ENCODE measurements at regions not wholly inside any gene's neighbourhood (a gene's known extent, or its start where the extent isn't known, plus 50 kb on each side); places are given as distances from the start of the nearest gene placed in this dataset.
A peak's percentile ranks its signal among the peaks of the same experiment; 100 is the strongest.

DNA sequence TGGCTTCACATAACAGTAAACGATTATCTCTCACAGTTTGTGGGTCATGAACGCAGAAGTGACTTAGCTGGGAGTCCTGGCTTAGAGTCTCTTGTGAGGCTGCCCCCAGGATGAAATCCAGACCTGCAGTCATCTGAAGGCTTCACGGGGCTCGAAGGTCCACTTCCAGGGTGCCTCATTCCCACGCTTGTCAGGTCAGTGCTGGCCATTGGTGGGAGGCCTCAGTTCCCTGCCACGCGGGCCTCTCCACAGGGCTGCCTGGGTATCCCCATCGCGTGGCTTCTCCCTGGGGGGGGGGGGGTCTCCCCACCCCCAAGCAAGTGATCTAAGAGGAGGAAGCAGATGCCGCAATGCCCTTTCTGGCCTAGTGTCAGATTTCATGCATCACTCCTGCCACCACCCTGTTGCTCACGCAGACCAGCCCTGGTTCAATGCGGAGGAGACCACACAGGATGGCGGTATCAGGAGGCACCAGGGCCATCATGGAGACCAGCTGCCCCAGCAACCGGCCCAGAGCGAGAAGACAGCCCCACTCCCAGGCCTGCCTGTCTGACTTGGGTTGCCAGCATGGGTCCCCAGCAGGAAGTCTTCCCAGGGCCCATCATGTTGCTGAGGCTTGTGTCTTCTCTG is 77.3 kb upstream of the CDH5 start:
- DNase-seq = no peak

- no peak for DNase-seq
Observed at GRCh38 chr16:66287926-66288325, 78.6 kb upstream of the CDH5 start.

DNA sequence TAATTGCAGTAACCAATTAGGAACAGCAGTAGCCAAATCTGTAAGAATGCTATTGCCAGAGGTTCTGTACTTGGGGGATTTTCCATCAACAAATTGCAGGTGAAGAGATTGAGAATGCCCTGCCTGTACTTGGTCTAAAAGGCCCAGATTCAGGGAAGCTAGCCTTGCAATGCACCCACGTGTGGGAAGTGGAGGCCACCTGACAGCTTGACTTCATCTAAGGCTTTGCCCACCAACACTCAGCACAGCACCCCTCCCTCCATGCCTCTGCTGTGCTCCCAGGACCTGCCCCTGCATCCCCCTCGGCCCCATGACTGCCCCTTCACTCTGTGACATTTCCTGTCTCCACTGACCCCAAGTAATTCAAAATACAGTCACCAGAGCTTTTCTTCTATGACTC is 79.1 kb upstream of the CDH5 start:
- DNase-seq = no peak

DNA sequence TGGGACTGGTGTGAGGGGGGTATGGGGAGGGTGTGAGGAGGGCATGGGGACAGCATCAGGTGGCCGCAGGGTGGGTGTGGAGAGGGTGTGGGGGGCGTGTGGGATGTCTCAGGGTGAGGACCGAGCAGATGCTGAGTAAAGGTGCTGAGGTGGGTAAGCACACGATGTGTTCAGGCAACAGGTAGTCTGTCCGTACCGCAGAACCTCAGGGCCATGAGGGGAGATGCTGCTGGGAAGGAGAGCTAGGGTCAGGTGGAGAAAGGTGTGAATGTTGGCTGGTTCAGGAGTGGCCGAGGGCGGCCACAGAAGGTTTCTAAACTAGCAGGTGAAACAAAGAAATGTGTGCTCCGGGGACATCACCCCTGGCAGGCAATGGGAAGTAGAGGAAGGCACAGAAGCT is 80.0 kb upstream of the CDH5 start:
- no peak for DNase-seq

DNA sequence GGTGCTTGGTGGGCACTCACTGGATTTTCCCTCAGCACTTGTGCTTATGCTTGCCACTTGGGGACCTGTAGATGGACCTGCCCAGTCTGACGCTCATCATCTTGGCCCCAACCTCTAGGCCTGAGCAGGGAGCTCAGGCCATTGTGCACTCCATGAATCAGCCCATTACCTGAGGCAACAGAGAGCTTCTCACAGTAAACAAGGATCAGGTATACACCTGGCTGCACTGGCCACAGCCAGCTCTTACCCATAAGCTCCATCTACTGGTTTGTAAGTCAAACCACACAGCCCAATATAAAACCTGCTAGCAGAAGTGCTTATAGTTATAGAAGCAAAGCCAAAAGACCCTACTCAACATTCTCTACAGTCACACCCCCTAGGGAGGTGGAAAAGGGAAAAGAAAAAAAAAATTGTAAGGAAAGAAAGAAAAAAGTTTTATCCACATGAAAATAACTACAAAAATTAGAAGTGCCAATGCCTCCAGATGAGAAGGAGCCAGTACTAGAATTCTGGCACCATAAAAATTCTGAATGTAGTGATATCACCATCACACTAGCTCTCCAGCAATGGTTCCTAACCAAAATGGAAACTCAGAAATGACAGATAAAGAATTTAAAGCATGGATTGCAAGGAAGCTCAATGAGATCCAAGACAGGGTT is 87.8 kb upstream of the CDH5 start:
- DNase-seq = no peak

DNA sequence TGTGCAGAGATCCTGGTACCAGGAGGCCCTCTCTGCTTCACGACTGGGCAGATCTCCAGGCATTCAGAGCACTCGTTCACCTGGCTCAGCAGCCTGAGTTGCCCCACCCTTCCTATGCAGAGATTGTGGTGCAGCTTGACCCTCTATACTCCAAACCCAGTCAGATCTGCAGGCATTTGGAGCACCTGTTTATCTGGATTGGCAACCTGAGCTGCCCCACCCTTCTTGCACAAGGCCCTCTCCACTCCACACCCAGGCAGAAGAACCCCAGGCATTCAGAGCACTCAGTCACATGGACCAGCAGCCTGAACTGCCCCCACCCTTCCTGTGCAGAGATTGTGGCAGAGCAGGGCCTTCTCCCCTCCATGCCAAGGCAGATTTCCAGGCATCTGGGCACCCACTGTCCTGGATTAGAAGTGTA is 88.4 kb upstream of the CDH5 start:
- no peak for DNase-seq

DNA sequence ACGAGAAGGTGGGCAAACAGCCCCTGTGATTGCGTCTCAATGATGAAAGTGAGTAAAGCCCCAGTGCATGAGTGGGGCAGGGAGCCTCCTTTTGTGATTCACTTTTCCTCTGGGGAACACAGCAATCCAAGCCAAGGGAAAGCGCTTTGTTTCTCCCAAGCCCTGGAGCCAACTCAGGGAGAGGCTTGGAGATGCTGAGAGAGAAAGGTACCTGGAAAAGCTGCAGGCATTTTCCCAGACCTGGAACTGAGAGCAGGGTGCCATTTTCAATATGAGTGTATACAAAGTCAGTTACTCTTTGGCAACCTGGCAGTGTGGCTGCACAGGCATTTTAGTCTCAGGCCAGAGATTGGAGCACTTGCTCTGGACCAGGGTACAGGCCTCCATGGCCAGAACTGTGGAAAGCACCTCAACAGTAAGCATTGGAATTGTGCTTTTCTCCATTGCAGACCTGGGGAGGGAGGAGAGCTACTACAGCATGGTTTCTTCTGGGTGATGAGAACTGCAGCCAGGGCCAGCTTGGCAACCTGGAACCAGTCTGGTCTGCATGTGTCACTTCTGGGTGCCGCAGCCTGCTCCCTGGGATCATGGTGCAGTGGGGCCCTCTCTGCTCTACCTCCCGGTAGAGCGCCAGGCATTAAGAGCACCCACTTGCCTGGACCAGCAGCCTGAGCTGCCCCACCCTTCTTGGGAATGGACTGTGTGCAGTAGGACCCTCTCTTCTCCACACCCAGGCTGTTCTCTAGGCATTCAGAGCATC is 89.0 kb upstream of the CDH5 start:
- no peak for DNase-seq

DNA sequence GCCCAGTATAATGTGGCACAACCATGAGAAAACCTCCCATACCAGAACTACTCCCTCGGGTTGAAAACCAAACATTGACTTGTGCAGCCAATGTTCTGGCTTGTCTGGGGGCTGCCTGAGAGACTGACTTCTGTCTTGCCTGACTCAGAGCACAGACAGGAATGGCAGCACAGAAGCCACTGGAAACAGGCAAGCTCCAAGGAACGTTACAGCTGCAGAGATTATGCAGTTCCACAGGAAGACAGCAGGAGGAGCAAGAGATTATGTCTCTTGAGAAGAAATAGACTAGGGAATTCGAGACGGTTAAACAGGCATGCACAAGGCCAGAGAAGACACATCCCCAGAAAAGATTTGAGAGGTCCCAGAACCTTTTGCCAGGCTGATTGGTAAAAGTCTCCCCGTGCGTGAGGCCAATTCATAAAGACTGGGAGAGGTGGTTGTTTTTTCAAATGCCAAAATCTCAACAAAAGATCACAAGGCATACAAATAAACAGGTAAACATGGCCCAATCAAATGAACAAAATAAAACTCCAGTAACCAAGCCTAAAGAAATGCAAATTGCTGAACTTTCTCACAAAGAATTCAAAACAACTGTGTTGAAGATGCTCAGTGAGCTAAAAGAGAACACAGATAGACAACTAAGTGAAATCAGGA is 90.6 kb upstream of the CDH5 start:
- DNase-seq = peak in 1 of 2 donors; percentile 8

DNA sequence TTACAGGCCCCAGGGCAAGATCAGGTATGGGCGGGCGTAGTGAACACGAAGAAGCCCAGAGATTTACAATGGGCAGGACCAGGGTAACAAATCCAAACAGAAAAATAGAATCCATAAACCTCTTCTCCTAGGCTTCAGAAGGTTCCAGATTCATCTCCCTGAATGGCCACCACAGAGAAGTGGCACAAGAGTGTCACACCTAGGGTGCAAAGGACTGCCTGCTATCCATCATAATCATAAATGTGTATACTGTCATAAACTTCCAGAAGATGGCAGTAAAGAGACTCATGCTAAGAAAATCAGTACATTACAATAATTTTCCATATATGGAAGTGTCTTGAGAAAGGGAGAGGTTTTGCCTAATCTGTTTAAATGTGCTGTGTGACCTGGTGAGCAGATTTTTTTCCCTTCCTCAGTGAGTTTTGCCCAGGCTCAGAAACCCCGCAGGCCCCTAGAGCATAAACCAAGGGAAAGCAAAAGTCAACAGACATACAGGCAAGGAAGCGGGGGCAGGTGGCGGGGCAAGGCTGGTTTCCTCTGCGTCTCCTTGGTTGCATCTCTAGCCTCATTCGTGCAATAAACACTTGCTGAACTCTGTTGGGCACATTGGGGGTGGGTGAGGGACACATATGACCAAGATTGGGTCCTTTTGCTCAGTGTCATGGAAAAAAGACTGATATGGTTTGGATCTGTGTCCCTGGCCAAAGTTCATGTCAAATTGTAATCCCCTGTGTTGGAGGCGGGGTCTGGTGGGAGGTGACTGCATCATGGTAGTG is 92.0 kb upstream of the CDH5 start:
- DNase-seq = no peak

GRCh38 chr16:66273644-66274334 is 92.7 kb upstream of the CDH5 start:
- DNase-seq = no peak

DNA sequence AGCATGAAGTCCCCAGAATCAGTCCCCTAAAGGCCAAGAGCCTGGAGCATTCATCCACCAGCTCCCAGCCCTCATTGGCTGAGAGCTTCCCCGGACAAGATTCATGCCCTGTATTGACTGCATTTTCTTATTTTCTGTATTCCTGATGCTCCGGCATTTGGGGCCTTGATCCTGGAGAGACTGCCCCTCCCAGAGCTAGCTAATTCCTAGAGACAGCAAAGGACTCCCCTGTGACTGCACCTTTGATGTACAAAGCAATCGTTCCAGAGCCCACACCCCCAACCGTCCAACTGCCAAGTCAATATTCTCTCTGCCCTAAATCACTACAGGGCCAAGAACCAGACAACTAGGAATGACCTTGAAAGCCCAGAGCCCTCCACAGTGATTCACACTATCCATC is 93.4 kb upstream of the CDH5 start:
- no peak for DNase-seq

DNA sequence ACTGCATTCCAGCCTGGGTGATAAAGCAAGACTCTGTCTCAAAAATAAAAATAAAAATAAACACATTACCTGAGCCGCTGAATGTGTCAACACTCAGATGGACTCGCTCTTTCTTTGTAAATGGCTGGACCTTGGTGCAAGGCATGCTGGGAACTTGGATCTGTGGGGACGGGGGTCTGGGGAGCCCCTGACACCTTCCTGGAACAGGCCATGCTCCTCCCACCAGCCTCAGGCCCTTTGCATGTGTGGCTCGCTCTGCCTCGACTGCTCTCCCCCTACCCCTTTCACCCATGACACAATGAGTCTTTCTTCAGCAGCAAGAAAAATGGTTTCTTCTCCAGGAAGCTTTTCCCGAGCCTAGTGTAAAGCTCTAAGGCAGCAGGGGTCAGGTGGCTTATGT is 94.0 kb upstream of the CDH5 start:
- DNase-seq = no peak

DNA sequence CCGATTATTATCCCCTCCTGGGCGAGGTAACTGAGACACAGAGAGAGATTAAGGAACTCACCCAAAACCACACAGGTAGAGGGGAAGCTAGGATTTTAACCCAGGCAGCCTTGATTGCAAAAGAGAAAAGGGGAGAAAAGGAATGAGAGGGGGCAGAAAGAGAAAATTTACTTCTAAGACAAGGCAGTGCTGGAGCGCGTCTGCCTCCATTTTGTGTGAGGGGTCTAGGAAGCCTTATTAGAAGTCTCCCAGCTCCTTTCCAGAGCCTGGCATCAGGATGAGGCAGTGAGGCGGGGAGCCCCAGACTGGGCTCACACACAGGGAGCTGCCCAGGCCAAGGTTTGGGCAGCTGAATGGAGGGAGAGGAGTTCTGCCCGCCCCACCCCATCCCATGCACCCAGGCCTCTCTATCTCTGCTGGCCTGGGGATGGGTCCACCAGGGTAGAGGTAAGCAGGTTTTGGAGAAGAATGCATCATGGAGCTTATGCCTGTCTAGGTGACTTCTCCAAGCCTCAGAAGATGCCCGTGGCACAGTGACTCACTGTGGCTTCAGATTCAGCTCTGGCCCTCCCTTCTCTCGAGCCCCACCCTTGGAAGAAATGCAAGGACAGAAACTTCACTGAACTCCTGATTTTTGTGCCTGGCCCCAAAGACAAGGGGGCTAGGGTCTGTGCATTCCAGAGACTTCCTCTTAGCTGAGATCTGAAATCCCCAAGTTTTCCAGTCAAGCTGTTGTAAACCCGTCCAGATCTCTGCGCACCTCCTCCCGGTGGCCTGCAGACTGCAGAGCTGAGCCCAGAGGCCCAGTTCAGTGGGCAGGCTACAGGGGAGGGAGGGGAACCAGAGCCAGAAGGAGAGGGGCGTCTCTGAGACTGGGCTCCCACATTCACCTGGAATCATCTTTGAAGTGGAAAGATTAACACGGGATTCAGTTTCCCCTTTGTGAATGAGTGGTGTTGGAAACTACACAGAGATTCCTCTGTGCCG is 95.1 kb upstream of the CDH5 start:
- DNase-seq = no peak

GRCh38 chr16:66270333-66270927 is 96.1 kb upstream of the CDH5 start:
- peak; percentile 36 for DNase-seq

DNA sequence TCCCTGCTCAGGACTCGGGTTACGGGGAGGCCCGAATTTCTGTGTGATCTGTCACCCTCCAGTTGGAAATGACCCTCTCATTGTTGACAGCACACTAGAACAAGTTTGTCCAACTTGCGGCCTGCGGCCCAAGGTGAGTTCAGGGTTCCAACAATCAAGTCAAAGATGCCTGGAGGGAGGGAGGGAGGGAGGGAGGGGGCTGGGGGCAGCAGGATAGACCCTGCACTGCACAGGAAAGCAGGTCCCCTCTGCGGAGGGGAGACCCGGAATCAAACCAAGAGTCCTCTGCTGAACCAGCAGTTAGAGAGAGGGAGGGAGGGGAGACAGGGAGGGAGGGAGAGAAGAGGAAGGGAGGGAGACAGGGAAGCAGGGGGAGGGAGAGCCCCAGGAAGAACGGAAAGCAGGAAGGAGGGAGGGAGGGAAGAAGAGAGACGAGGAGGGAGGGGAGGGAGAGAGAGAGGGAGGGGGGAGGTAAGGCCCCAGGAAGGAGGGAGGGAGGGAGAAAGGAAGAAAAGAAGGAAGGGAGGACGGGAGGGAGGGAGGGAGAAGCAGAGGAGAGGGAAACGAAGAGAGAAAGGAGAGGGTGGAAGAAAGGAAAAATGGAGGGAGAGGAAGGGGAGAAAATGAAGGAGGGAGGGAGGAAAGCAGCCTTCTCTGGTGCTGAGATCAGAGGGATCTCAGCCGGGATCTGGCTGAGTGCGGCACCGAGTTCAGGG is 96.7 kb upstream of the CDH5 start:
- DNase-seq = no peak

- DNase-seq = no peak
Observed at GRCh38 chr16:66267292-66268014, 99.0 kb upstream of the CDH5 start.

DNA sequence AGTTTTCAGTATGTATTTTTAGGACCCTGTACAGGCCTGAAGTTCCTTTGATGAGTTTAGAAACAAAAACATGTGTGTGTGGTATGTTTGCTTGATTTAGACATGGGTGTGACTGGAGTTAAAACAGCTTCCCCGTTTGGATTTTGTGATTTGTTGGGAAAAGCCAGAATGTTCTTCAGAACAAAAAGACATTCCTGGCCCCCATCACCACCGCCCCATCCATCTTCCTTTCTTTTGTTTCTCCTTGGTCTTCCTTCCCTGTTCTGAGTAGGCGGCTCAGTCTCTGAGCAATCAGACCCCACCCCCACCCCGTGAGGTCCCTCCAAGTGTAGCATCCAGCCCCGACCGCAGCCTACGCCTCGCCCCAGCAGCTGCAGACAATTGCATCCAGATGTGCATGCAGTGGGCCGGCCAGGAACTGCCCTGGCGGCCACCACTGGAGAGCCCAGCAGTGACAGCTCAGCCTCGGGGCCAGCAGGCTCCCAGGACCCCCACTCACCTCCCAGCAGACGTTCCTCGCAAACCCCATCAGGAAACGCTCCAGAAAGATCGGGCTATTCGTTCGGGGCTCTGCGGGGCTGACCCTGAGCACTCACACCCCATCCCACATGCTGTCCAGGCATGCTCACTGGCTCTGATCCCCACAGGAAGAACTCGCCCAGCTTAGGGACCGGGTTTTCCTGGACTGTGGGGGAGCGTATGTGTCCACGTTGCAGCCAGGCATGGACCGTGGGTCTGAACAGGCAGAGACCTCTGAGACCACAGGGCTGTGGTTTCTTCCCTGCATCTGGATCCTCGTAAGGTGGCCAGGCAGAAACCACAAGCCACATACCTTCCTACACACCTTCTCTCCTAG is 99.8 kb upstream of the CDH5 start:
- no peak for DNase-seq

- no peak for DNase-seq
Observed at GRCh38 chr16:66265556-66266141, 100.8 kb upstream of the CDH5 start.
